ENCODE measurements at regions not wholly inside any gene's neighbourhood (a gene's known extent, or its start where the extent isn't known, plus 50 kb on each side); places are given as distances from the start of the nearest gene placed in this dataset.

- H3K4me1 ChIP-seq: peaks cover 4% of the 10 kb centered on the region; the same call in 1 of the 2 replicates
- H3K36me3 Mint-ChIP-seq (ENCODE audit: insufficient read depth, unreplicated experiment): no peaks in the 10 kb centered on the region
- no peaks in the 10 kb centered on the region for H3K9me3 Mint-ChIP-seq (ENCODE audit: unreplicated experiment)
- ChIA-PET CTCF (interaction anchor here (0.7 kb wide), 1 partner anchor 47 kb away, joined by 3 read pairs; no protein-coding TSS in a partner anchor), POLR2A (interaction anchor here (0.6 kb wide), 1 partner anchor 53 kb away, joined by 8 read pairs; no protein-coding TSS in a partner anchor)
- no peaks in the 10 kb centered on the region for H3K9me3 ChIP-seq
- no peaks in the 10 kb centered on the region for H3K27me3 ChIP-seq (replicated peaks; ENCODE audit: control insufficient read depth, insufficient read depth, low read length)
- peaks cover 6% of the 10 kb centered on the region for H3K4me1 Mint-ChIP-seq (ENCODE audit: low read depth, unreplicated experiment)
- intact Hi-C loops (cut with micrococcal nuclease; ENCODE audit: unreplicated experiment): loop anchor here (1.0 to 2.0 kb wide), 3 partner anchors 46 to 126 kb away; partner anchors contain the start of gene HNRNPU
- peak overlapping the region; percentile 82 for H3K4me3 ChIP-seq (ENCODE audit: low read depth, low read length)
- H3K27ac Mint-ChIP-seq (ENCODE audit: unreplicated experiment): peak overlapping the region; percentile 33
- BruUV-seq (replicated peaks): no TSS peak
- DNase-seq: peak; percentile 45 to 64
- peak overlapping the region; percentile 84 for H3K4me3 Mint-ChIP-seq (ENCODE audit: unreplicated experiment)
- H3K36me3 ChIP-seq (ENCODE audit: control insufficient read depth, insufficient read depth, low read length): no peaks in the 10 kb centered on the region
- TF ChIP-seq CTCF (IDR thresholded peaks at IDR 0.05; ENCODE audit: insufficient read depth in 1 of 2, low read depth in 1 of 2, low read length in 1 of 2, severe bottlenecking in 1 of 2, unreplicated experiment in 1 of 2): no peak
- no peaks in the 10 kb centered on the region for H3K27me3 Mint-ChIP-seq (ENCODE audit: insufficient read depth, unreplicated experiment)
Observed at GRCh38 chr1:244918421-244919319, 54.3 kb upstream of the HNRNPU start.

GRCh38 chr1:244917073-244917670 lies 52.8 kb upstream of the HNRNPU start:
- Histone ChIP-seq H3K27me3 (replicated peaks; ENCODE audit: control insufficient read depth, insufficient read depth, low read length) (no peaks in the 10 kb centered on the region), H3K9me3 (no peaks in the 10 kb centered on the region), H3K36me3 (ENCODE audit: control insufficient read depth, insufficient read depth, low read length) (no peaks in the 10 kb centered on the region), H3K4me3 (ENCODE audit: low read depth, low read length) (no peak overlapping the region), H3K4me1 (no peaks in the 10 kb centered on the region)
- H3K4me3 Mint-ChIP-seq (ENCODE audit: unreplicated experiment): no peak overlapping the region
- POLR2A ChIA-PET: no interaction called here
- H3K27ac Mint-ChIP-seq (ENCODE audit: unreplicated experiment): no peak overlapping the region
- peaks cover 6% of the 10 kb centered on the region for H3K4me1 Mint-ChIP-seq (ENCODE audit: low read depth, unreplicated experiment)
- intact Hi-C loops (cut with micrococcal nuclease; ENCODE audit: unreplicated experiment): no loop called here
- H3K36me3 Mint-ChIP-seq (ENCODE audit: insufficient read depth, unreplicated experiment): no peaks in the 10 kb centered on the region
- BruUV-seq (replicated peaks): no TSS peak
- no peaks in the 10 kb centered on the region for H3K9me3 Mint-ChIP-seq (ENCODE audit: unreplicated experiment)
- DNase-seq: no peak
- H3K27me3 Mint-ChIP-seq (ENCODE audit: insufficient read depth, unreplicated experiment): no peaks in the 10 kb centered on the region
- TF ChIP-seq CTCF (IDR thresholded peaks at IDR 0.05; ENCODE audit: insufficient read depth in 1 of 2, low read depth in 1 of 2, low read length in 1 of 2, severe bottlenecking in 1 of 2, unreplicated experiment in 1 of 2): no peak
- CTCF ChIA-PET: no interaction called here

GRCh38 chr1:244915736-244916135 lies 51.4 kb upstream of the HNRNPU start:
- Histone ChIP-seq H3K27me3 (replicated peaks; ENCODE audit: control insufficient read depth, insufficient read depth, low read length) (no peaks in the 10 kb centered on the region), H3K9me3 (no peaks in the 10 kb centered on the region), H3K36me3 (ENCODE audit: control insufficient read depth, insufficient read depth, low read length) (no peaks in the 10 kb centered on the region), H3K4me3 (ENCODE audit: low read depth, low read length) (no peak overlapping the region), H3K4me1 (no peaks in the 10 kb centered on the region)
- intact Hi-C loops (cut with micrococcal nuclease; ENCODE audit: unreplicated experiment): no loop called here
- ChIA-PET CTCF (no interaction called here), POLR2A (no interaction called here)
- no peak for TF ChIP-seq CTCF (IDR thresholded peaks at IDR 0.05; ENCODE audit: insufficient read depth in 1 of 2, low read depth in 1 of 2, low read length in 1 of 2, severe bottlenecking in 1 of 2, unreplicated experiment in 1 of 2)
- H3K4me1 Mint-ChIP-seq (ENCODE audit: low read depth, unreplicated experiment): peaks cover 6% of the 10 kb centered on the region
- H3K9me3 Mint-ChIP-seq (ENCODE audit: unreplicated experiment): no peaks in the 10 kb centered on the region
- H3K27me3 Mint-ChIP-seq (ENCODE audit: insufficient read depth, unreplicated experiment): no peaks in the 10 kb centered on the region
- no peak overlapping the region for H3K27ac Mint-ChIP-seq (ENCODE audit: unreplicated experiment)
- H3K36me3 Mint-ChIP-seq (ENCODE audit: insufficient read depth, unreplicated experiment): no peaks in the 10 kb centered on the region
- H3K4me3 Mint-ChIP-seq (ENCODE audit: unreplicated experiment): no peak overlapping the region
- BruUV-seq (replicated peaks): no TSS peak
- no peak for DNase-seq
